NCI-H446 (cell line): ENCODE measurements at regions not wholly inside any gene's neighbourhood (a gene's known extent, or its start where the extent isn't known, plus 50 kb on each side); places are given as distances from the start of the nearest gene placed in this dataset.
"Not testable (repeated sequence)": the region's sequence is repeated elsewhere in the genome, so short reads cannot be mapped to it uniquely, and the experiment has no call there.

ENCODE experiments used
- DNase-seq, 2 experiments: peaks; one replicate each; lab custom pipeline; 2025; lab: John Stamatoyannopoulos, UW

GRCh38 chr6:97347111-97347510 lies 64.1 kb upstream of the MMS22L start:
- no peak for DNase-seq

DNA sequence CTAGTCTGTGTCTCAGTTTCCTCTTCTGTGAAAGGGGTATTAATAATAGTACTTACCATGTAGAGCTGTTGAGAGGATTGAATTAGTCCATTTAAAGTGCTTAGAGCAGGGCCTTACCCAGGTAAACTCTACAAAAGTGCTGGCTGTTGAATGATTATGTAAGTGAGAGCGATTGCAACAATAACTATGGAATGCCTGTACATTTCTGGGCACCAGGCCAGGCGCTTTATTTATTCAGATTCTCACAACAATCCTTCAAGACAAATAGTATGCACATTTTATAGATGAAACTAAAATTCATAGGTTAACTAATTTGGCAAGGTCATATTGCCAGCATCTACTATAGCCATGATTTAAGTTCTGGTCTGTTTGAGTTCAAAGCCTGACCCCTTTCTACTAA lies 78.3 kb upstream of the MMS22L start:
- no peak for DNase-seq

DNA sequence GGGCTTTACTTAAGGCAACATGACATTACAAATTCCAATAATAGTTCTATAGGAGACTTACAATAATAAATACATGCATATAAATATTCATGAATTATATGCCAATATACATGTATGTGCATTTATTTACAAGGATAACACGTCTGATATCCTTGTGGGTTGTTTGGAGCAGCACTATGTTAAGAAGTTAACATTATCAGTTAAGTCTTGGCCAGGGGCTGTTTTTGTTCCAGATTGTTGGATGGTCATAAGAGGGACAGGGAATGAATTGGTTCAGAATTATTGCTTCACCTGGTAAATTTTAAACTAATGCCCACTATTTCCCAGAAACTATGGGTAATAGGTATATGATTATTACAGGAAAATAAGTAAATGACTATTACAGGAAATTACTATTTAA lies 81.3 kb upstream of the MMS22L start:
- no peak for DNase-seq

- DNase-seq = not testable (repeated sequence)
Observed at GRCh38 chr6:97382071-97382470, 99.1 kb upstream of the MMS22L start.

- no peak for DNase-seq
Observed at GRCh38 chr6:97392735-97393134, 109.7 kb upstream of the MMS22L start.

DNA sequence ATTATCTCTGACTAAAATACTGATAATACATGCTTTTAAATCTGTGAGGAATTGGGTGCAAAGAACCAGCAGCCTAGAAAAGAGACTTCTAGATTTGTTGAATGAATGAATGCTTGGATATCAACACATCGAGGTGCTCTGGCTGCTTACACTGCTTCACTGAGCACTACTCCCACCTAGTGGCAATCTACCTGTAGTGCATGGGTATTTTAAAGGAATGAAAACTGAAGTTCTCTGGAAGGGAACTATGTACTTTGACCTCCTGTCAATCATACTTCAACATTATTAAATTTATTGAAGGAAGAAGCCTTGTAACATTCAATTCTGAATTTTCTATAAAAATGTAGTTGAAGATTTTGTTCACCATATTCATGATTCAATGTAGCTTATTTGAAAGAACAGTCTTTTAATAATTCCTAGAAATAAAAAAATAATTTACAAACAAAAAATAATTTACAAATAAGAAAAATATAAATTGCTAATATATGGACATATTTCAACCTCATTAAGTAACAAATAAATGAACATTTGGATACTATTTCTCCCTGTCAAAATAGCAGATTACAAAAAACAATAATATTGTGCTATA lies 111.2 kb upstream of the MMS22L start:
- DNase-seq = peak; percentile 33 to 75

DNA sequence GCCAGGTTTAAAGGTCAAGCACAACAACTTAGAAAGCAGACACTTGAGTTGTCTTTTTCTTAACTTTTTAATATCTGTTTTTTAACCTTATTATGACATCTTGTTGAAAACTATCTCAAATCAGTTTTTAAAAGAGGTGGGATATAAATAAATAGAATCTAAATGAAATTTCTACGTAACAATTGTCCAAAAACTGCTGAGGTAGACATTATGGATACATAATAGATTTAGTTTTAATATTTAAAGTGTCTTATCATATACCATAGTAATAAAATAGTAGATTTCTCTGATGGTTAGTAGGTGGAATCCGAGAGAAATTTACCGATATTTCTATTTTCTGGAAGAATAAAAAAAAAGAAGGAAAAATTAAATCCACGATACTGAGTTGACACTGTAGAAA lies 113.9 kb upstream of the MMS22L start:
- no peak for DNase-seq

DNA sequence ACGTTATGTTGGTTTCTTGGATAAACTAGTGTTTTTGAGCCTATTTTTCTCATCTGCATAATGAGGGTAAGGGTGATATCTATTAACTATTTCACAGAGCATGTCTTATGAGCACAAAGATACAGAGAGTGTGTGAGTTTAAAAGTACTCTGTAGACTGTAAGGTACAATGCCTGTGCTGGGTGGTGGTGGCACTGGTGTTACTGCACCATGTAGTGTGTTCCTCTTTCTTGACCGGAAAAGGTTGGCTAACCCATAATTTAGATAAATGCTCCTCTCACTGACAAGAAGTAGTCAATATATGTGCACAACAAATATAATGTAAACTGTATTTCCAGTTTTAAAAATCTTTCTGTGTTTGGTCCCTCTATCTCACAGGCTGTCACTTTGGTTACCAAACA lies 116.2 kb upstream of the MMS22L start:
- DNase-seq = no peak

DNA sequence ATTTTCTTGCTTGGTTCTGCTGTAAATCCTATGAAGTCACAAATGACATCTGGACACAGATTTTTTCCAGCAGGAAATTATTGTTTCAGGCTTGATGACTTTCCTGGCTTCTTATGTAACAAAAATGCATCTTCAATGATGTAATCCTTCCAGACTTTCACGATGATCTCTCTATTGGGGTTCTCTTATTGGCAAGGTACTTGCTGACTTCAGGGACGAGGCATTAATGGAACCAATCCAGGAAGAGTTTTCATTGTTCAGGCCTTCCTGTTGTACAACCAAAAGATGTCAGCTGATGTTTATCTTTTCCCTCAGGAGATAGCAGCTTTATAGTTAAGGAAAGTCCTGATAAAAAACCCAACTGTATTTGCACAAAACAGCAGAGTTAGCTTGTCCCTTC lies 118.5 kb upstream of the MMS22L start:
- peak; percentile 81 to 85 for DNase-seq

DNA sequence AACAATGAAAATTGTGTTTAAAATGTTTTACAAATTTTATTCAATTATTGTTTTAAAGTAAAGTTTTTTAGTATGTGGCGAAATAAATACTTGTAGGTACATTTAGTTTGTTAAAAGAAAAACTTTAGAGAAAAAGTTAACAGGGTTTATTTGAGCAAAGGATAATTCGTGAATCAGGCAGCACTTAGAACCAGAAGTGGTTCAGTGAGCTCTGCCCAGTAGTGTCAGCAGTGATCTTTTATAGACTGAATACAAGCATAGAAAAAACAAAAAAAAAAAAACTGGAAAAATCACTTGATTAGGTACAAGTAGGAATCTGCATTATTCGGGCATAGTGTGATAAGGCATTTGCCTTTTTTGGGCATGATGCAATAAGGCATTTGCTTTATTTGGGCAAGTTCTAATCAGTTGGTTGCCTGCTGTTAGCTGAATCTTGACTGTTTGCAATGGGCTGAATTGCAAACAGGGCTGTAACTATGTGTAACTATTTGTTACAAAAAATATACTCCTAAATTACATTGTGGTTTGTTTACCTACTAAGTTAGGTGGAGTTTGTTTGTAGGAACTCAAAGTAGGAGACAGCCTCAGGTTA lies 122.9 kb upstream of the MMS22L start:
- DNase-seq = no peak

- DNase-seq = no peak
Observed at GRCh38 chr6:97406633-97407032, 123.6 kb upstream of the MMS22L start.

DNA sequence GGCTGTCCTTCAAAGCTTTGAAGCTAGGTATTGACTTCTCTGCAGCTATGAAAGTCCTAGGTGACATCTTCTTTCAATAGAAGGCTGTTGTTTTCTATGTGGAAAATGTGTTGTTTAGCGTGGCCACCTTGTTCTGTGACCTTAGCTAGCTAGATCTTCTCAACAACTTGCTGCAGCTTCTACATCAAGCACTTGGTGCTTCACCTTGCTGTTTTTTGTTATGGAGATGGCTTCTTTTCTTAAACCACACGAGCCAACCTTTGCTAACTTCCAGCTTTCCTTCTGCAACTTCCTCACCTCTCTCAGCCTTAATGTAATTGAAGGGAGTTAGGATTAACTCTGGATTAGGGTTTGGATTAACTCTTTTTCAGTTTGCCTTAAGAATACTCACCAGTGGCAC lies 128.6 kb upstream of the MMS22L start:
- no peak for DNase-seq

- no peak for DNase-seq
Observed at GRCh38 chr6:97412511-97412910, 129.5 kb upstream of the MMS22L start.

GRCh38 chr6:97422171-97422570 lies 139.2 kb upstream of the MMS22L start:
- DNase-seq = no peak

GRCh38 chr6:97423190-97423589 lies 140.2 kb upstream of the MMS22L start:
- no peak for DNase-seq

GRCh38 chr6:97427648-97428047 lies 144.6 kb upstream of the MMS22L start:
- DNase-seq = no peak

- DNase-seq = peak; percentile 4 to 55
Observed at GRCh38 chr6:97437087-97437486, 154.1 kb upstream of the MMS22L start.

DNA sequence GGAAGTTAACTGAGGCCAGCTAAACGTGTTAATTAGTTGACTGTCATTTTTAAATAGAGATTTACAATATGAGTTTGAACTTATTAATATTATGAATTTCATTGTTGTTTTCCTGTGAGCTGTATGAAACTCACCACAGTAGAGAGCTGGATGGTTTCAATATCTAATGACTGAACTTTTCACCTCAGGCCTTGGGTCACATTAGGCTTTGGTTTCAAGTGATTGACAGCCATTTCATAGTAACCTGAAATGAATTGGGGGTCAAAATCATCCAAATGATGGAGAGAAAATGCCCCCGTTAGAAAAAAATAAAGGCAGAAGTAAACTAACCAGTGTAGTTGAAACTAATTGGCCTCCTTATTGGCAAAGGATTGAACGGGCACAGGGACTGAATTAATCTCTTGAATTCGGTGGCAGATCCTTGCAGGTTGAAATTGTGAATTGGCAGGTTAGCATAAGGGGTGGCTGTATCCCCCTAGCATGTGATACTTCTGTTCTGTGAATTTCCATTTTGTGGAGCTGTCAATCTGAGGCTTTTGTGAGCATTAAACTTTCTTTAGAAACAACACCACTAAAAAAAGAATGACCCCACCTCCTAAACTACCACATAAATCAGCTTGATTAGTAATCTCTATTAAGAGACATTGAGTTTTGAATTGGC lies 155.1 kb upstream of the MMS22L start:
- no peak for DNase-seq

GRCh38 chr6:97440590-97441176 lies 157.7 kb upstream of the MMS22L start:
- DNase-seq = peak; percentile 54 to 83

- DNase-seq = no peak
Observed at GRCh38 chr6:97443408-97444080, 160.5 kb upstream of the MMS22L start.

DNA sequence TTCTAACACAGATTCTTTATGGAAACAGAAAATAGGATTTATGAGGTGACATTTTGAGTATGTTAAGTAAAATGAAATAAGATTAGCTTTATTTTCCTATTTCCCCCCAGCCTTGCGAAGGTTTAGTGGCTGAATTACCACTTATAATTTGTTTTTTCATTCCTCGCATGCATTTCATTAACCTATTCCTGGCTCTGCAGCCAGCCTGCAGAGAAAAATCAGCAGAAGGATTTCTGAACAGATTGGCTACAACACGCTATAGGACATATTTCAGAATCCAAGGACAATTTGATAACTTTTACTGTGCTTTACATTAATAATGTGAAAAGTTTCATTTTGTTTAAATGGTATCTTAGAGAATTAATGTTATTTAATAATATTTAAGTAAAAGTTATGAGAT lies 162.4 kb upstream of the MMS22L start:
- DNase-seq = no peak

GRCh38 chr6:97449444-97449966 lies 166.5 kb upstream of the MMS22L start:
- DNase-seq = no peak

DNA sequence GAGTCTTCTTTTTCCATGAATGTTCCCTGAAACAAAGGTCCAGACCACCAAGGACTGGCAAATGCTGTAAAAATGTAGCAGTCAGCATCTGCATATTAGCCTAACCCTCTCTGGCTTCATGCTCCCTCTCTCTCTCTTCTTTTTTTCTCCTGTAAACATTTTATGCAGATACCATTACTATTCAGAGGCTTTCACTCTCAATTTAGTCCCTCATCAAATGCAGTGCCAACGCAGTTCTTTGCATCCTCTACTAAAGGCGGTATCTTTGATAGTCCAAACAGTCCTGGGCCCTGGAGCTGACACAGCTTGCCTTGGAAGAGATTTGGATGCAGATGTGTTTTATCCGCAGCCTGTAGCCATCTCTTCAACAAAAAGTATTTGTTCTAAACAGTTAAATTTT lies 167.1 kb upstream of the MMS22L start:
- no peak for DNase-seq
